H9 (cell line): ENCODE measurements at regions not wholly inside any gene's neighbourhood (a gene's known extent, or its start where the extent isn't known, plus 50 kb on each side); places are given as distances from the start of the nearest gene placed in this dataset.

Source experiments
- DNase-seq: peaks from one replicate; pipeline ENCODE4 v3.0.0-alpha.2; 2017
- H2AFZ ChIP-seq: one replicate; pipeline ENCODE4 v1.6.1; 2013; ENCODE audit warnings: mild to moderate bottlenecking, low read length, control low read depth, moderate library complexity
- H2AK5ac ChIP-seq: 2 replicates; pipeline ENCODE4 v1.6.1; 2013; ENCODE audit warnings: low read length, control low read depth, mixed read lengths; ENCODE audit not compliant: insufficient read length
- H2BK120ac ChIP-seq: one replicate; pipeline ENCODE4 v1.6.1; 2013; ENCODE audit warnings: low read depth, mild to moderate bottlenecking, low read length, control low read depth, inconsistent platforms; ENCODE audit not compliant: poor library complexity, severe bottlenecking
- H2BK12ac ChIP-seq: 2 replicates; pipeline ENCODE4 v1.6.1; 2013; ENCODE audit warnings: low read length, control low read depth, mixed read lengths, low read depth; ENCODE audit not compliant: insufficient read length
- H2BK15ac ChIP-seq: 2 replicates; pipeline ENCODE4 v1.6.1; 2013; ENCODE audit warnings: low read depth, low read length, control low read depth
- H2BK20ac ChIP-seq: one replicate; pipeline ENCODE4 v1.6.1; 2013; ENCODE audit warnings: low read depth, mild to moderate bottlenecking, low read length, control low read depth, inconsistent platforms; ENCODE audit not compliant: poor library complexity, severe bottlenecking
- H2BK5ac ChIP-seq: 2 replicates; pipeline ENCODE4 v1.6.1; 2013; ENCODE audit warnings: low read length, control low read depth, mixed read lengths; ENCODE audit not compliant: insufficient read length
- H3K14ac ChIP-seq: 2 replicates; pipeline ENCODE4 v1.6.1; 2013; ENCODE audit warnings: low read length, control low read depth; ENCODE audit not compliant: insufficient read depth
- H3K18ac ChIP-seq: 2 replicates; pipeline ENCODE4 v1.6.1; 2013; ENCODE audit warnings: low read depth, mild to moderate bottlenecking, mixed read lengths, low read length, control low read depth; ENCODE audit not compliant: insufficient read length
- H3K23ac ChIP-seq: 2 replicates; pipeline ENCODE4 v1.6.1; 2013; ENCODE audit warnings: low read length, control low read depth, mixed read lengths, low read depth; ENCODE audit not compliant: insufficient read length
- H3K23me2 ChIP-seq: 2 replicates; pipeline ENCODE4 v1.6.1; 2013; ENCODE audit warnings: low read depth, mild to moderate bottlenecking, mixed read lengths, low read length, control low read depth; ENCODE audit not compliant: insufficient read length, poor library complexity, severe bottlenecking
- H3K27ac ChIP-seq: 2 replicates; pipeline ENCODE4 v1.5.1; 2013; ENCODE audit warnings: low read length, control low read depth, mixed read lengths, low read depth; ENCODE audit not compliant: insufficient read length
- H3K27me3 ChIP-seq: 2 replicates; pipeline ENCODE4 v1.6.1; 2013; ENCODE audit warnings: low read length, control low read depth, inconsistent platforms; ENCODE audit not compliant: insufficient read depth
- H3K4ac ChIP-seq: 2 replicates; pipeline ENCODE4 v1.6.1; 2013; ENCODE audit warnings: low read depth, mild to moderate bottlenecking, control low read depth, inconsistent platforms, low read length, moderate library complexity
- H3K4me1 ChIP-seq: 2 replicates; pipeline ENCODE4 v1.6.1; 2013; ENCODE audit warnings: low read length, control low read depth, inconsistent platforms; ENCODE audit not compliant: insufficient read depth
- H3K4me2 ChIP-seq: 2 replicates; pipeline ENCODE4 v1.6.1; 2013; ENCODE audit warnings: low read length, control low read depth, mixed read lengths; ENCODE audit not compliant: insufficient read length, insufficient read depth
- H3K56ac ChIP-seq: 2 replicates; pipeline ENCODE4 v1.6.1; 2013; ENCODE audit warnings: low read depth, mild to moderate bottlenecking, mixed read lengths, low read length, control low read depth; ENCODE audit not compliant: insufficient read length
- H3K79me1 ChIP-seq: 2 replicates; pipeline ENCODE4 v1.6.1; 2013; ENCODE audit warnings: low read depth, mild to moderate bottlenecking, moderate library complexity, low read length, control low read depth, inconsistent platforms; ENCODE audit not compliant: insufficient read depth, poor library complexity, severe bottlenecking
- H3K79me2 ChIP-seq: 2 replicates; pipeline ENCODE4 v1.6.1; 2013; ENCODE audit warnings: low read length, control low read depth, inconsistent platforms; ENCODE audit not compliant: insufficient read depth
- H3K9ac ChIP-seq: 2 replicates; pipeline ENCODE4 v1.6.1; 2013; ENCODE audit warnings: low read length, control low read depth, mixed read lengths; ENCODE audit not compliant: insufficient read length; ENCODE audit errors: extremely low read depth
- H3K9me3 ChIP-seq: one replicate; pipeline ENCODE4 v1.6.1; 2013; ENCODE audit warnings: low read depth, low read length, inconsistent platforms; ENCODE audit not compliant: control insufficient read depth
- H3T11ph ChIP-seq: one replicate; pipeline ENCODE4 v1.6.1; 2013; ENCODE audit warnings: mild to moderate bottlenecking, low read length, control low read depth, inconsistent platforms
- H4K20me1 ChIP-seq: one replicate; pipeline ENCODE4 v1.6.1; 2013; ENCODE audit not compliant: control insufficient read depth, insufficient read length, insufficient read depth
- H4K5ac ChIP-seq: 2 replicates; pipeline ENCODE4 v1.6.1; 2013; ENCODE audit warnings: low read depth, mild to moderate bottlenecking, mixed read lengths, low read length, control low read depth; ENCODE audit not compliant: insufficient read length
- H4K8ac ChIP-seq: replicated peaks from 2 replicates; pipeline ENCODE4 v1.6.1; 2013; ENCODE audit warnings: low read length, control low read depth, mixed read lengths, low read depth; ENCODE audit not compliant: insufficient read length
- H4K91ac ChIP-seq: 2 replicates; pipeline ENCODE4 v1.6.1; 2013; ENCODE audit warnings: low read depth, mild to moderate bottlenecking, moderate library complexity, mixed read lengths, low read length, control low read depth; ENCODE audit not compliant: insufficient read length
- H3K27ac Mint-ChIP-seq, 3 experiments: 2 replicates in 2 of 3; 3 replicates in 1 of 3; pipeline ENCODE4 v1.8.0; 2020 to 2021; ENCODE audit warnings: mixed read lengths in 3 of 3, mild to moderate bottlenecking in 1 of 3, moderate library complexity in 1 of 3
- H3K27me3 Mint-ChIP-seq: 2 replicates; pipeline ENCODE4 v1.8.0; 2021; ENCODE audit warnings: low read depth, mild to moderate bottlenecking, moderate library complexity, mixed read lengths
- H3K36me3 Mint-ChIP-seq, 3 experiments: 2 replicates in 2 of 3; 3 replicates in 1 of 3; pipeline ENCODE4 v1.8.0; 2020 to 2021; ENCODE audit warnings: low read depth in 3 of 3, mixed read lengths in 3 of 3; ENCODE audit not compliant: insufficient read depth in 1 of 3
- H3K4me1 Mint-ChIP-seq, 2 experiments: 2 replicates each; pipeline ENCODE4 v1.8.0; 2020; ENCODE audit warnings: mixed read lengths in 2 of 2
- H3K4me3 Mint-ChIP-seq, 2 experiments: 2 replicates in 1 of 2; 3 replicates in 1 of 2; pipeline ENCODE4 v1.8.0; 2020 to 2021; ENCODE audit warnings: mild to moderate bottlenecking in 2 of 2, mixed read lengths in 2 of 2, moderate library complexity in 1 of 2
- H3K9me3 Mint-ChIP-seq, 2 experiments: 2 replicates in 1 of 2; 3 replicates in 1 of 2; pipeline ENCODE4 v1.8.0; 2020; ENCODE audit warnings: mild to moderate bottlenecking in 2 of 2, mixed read lengths in 2 of 2, moderate library complexity in 1 of 2
- WGBS: extraction: QIAGEN DNeasy Blood & Tissue Kit; methylation state at CpG from one replicate; pipeline ENCODE4 v1.1.7; 2013; ENCODE audit warnings: missing lambda C conversion rate, low lambda C conversion rate, mixed read lengths; ENCODE audit not compliant: insufficient read length; ENCODE audit errors: extremely low coverage; 5-methylcytosine and 5-hydroxymethylcytosine counted together
- TF ChIP-seq, protein P1 (sequence below): fragments of 200-600 bp; sonication (generic); conservative IDR thresholded peaks from 3 replicates; pipeline ENCODE4 v1.8.0; 2021; ENCODE audit warnings: antibody characterized with exemption, mild to moderate bottlenecking

DNA sequence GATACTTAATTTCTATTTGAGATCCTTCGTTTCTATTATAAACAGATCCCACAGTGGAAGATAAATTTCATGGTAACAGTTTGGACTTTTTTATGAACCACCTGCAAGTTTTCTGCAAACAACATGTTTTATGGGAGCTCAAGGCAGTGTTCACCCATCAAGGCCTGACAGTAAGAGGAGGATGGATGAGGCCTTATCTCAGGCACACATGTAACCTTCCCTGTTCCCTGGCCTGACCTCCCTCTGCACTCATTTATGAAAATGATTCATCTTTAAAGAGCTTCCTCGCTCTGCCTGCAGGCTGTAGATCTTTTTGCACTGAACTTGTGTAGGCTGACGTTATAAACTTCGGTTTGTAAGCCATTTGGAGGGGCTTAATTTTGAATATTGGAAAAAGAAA is 500.1 kb downstream of the GATA3 start:
- Histone ChIP-seq H4K8ac (no peak overlapping the region), H3K56ac (no peak overlapping the region), H3K9ac (no peak overlapping the region), H2AK5ac (no peak overlapping the region), H3K23ac (no peak overlapping the region), H4K20me1 (no peaks in the 10 kb centered on the region), H2BK5ac (no peak overlapping the region), H2AFZ (no peak overlapping the region), H3K4me1 (no peaks in the 10 kb centered on the region), H2BK120ac (no peak overlapping the region), H3K14ac (no peak overlapping the region), H3K27me3 (no peaks in the 10 kb centered on the region), H4K91ac (no peak overlapping the region), H2BK12ac (no peak overlapping the region), H3T11ph (no peak overlapping the region), H3K79me2 (no peaks in the 10 kb centered on the region), H3K79me1 (no peaks in the 10 kb centered on the region), H2BK20ac (no peak overlapping the region), H4K5ac (no peak overlapping the region), H3K18ac (no peak overlapping the region), H3K4ac (no peak overlapping the region), H3K27ac (no peak overlapping the region), H3K4me2 (no peak overlapping the region), H3K23me2 (no peaks in the 10 kb centered on the region), H3K9me3 (no peaks in the 10 kb centered on the region), H2BK15ac (no peak overlapping the region)
- TF ChIP-seq, protein P1, sequence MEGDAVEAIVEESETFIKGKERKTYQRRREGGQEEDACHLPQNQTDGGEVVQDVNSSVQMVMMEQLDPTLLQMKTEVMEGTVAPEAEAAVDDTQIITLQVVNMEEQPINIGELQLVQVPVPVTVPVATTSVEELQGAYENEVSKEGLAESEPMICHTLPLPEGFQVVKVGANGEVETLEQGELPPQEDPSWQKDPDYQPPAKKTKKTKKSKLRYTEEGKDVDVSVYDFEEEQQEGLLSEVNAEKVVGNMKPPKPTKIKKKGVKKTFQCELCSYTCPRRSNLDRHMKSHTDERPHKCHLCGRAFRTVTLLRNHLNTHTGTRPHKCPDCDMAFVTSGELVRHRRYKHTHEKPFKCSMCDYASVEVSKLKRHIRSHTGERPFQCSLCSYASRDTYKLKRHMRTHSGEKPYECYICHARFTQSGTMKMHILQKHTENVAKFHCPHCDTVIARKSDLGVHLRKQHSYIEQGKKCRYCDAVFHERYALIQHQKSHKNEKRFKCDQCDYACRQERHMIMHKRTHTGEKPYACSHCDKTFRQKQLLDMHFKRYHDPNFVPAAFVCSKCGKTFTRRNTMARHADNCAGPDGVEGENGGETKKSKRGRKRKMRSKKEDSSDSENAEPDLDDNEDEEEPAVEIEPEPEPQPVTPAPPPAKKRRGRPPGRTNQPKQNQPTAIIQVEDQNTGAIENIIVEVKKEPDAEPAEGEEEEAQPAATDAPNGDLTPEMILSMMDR: no peak
- H3K9me3 Mint-ChIP-seq: no peaks in the 10 kb centered on the region
- no peaks in the 10 kb centered on the region for H3K4me1 Mint-ChIP-seq
- WGBS: no CpG with 5 or more reads among the region's 4 CpGs
- H3K4me3 Mint-ChIP-seq: no peak overlapping the region
- no peaks in the 10 kb centered on the region for H3K27me3 Mint-ChIP-seq
- H3K36me3 Mint-ChIP-seq: no peaks in the 10 kb centered on the region
- DNase-seq: no peak
- H3K27ac Mint-ChIP-seq: no peak overlapping the region
